Epithelial cell of esophagus (primary cell): ENCODE measurements at regions not wholly inside any gene's neighbourhood (a gene's known extent, or its start where the extent isn't known, plus 50 kb on each side); places are given as distances from the start of the nearest gene placed in this dataset.

ENCODE experiments used
- DNase-seq: peaks from one replicate; pipeline ENCODE4 v3.0.0; 2010; ENCODE audit warnings: low read depth
- H3K4me3 ChIP-seq: 2 replicates; pipeline ENCODE4 v1.5.1; 2011; ENCODE audit warnings: mild to moderate bottlenecking, low read length, control low read depth
- TF ChIP-seq, protein P1 (sequence below): IDR thresholded peaks from 2 replicates; pipeline ENCODE4 v1.5.1; 2011; ENCODE audit warnings: low read depth, mild to moderate bottlenecking, low read length, control low read depth, inconsistent platforms; ENCODE audit not compliant: insufficient read depth; ENCODE audit errors: missing control alignments

DNA sequence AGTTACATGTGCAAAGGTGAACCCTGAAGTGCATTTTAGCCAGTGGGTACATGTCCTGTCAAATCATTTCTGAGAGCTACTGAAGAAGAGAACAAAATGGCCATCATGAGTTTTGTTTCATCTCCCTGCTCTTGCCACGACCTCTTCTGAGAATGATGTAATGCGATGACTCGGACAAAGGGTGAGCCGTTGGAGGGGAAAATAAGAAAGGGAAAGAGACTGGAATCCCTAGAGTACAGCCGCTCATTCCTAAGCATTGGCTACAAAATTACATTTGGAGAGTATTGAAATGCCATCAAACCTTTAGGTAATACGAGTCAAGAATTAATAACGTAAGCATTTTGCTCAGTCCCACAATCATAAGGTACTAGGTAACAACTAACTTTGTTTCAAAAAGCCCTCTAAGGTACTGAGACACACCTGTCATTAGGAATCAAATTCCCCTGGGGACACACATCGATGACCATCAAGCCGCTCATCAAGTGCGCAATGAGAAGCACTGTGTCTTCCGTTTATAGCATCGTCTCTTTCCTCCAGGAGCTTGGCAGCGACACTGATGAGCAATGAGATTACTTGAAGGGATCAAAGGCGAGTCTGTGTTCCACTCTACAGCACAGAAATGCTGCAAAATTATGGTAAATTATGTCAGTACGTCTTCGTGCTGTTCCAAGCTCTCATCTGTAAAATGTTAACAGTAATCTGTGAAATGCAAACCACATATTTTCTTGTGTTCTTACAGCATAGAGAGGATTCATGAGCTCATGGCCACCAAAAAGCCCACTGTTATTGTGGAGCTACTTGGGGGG lies 97.3 kb upstream of the PIEZO2 start:
- TF ChIP-seq, protein P1, sequence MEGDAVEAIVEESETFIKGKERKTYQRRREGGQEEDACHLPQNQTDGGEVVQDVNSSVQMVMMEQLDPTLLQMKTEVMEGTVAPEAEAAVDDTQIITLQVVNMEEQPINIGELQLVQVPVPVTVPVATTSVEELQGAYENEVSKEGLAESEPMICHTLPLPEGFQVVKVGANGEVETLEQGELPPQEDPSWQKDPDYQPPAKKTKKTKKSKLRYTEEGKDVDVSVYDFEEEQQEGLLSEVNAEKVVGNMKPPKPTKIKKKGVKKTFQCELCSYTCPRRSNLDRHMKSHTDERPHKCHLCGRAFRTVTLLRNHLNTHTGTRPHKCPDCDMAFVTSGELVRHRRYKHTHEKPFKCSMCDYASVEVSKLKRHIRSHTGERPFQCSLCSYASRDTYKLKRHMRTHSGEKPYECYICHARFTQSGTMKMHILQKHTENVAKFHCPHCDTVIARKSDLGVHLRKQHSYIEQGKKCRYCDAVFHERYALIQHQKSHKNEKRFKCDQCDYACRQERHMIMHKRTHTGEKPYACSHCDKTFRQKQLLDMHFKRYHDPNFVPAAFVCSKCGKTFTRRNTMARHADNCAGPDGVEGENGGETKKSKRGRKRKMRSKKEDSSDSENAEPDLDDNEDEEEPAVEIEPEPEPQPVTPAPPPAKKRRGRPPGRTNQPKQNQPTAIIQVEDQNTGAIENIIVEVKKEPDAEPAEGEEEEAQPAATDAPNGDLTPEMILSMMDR = no peak
- H3K4me3 ChIP-seq = no peak overlapping the region
- DNase-seq = no peak

DNA sequence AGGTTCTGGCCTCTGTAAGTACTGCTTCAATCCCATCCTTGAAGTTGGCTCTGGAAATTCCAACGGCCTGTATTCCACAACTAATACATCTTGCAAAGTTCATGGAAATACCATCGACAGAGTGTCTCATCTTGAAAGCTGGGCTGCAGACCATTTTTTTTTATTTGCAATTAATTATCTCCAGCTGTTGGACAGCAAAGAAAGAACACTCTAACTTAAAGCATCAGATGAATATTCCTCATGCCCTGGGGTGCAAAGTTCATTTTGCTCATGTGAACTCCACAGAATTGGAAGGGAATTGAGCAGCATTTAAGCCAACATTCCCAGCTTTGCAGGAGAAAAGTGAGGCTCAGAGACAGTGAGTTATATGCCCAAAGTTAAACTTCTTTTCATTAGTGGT lies 96.5 kb upstream of the PIEZO2 start:
- TF ChIP-seq, protein P1 = no peak

DNA sequence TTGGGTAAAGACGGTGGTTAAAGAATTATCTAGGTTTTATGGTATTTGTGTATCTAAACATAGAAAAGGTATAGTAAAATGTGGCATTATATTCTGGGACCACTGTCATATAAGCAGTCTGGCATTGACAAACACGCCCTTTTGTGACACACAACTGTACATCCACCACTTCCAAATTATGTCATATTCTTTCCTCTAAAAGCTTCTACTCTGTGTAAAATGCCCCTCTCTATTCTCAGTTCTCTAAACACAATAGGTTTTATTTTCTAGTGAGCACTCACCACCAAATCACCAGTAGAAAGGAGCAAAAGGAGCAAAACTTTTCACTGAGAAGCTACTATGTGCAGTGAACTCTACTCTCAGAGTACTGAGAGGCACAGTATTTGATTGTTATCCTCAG lies 88.1 kb upstream of the PIEZO2 start:
- DNase-seq = no peak
- TF ChIP-seq, protein P1 = no peak
- no peak overlapping the region for H3K4me3 ChIP-seq

More for the DNA sequence above, 96.5 kb upstream of the PIEZO2 start:
- DNase-seq = no peak
- no peak overlapping the region for H3K4me3 ChIP-seq

DNA sequence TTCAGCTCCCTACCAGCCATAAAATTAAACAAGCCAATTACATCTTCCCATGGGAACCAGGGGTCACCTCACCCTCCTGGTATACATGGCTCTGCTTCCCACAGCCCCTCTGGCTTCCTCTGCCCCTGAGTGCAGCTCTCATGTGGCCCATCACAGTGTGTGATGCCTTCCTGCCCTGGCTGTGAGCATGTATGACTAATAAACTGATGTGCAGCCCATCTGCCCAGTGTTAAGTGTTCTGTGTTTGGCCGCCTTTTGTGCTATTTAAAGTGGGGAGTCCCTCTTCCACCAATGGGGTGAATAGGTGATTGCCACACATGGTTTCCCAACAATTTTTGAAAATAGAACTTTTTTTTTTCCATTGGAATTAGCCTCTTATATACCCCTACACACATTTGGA lies 87.7 kb upstream of the PIEZO2 start:
- DNase-seq = no peak
- TF ChIP-seq, protein P1 = no peak
- H3K4me3 ChIP-seq = no peak overlapping the region

DNA sequence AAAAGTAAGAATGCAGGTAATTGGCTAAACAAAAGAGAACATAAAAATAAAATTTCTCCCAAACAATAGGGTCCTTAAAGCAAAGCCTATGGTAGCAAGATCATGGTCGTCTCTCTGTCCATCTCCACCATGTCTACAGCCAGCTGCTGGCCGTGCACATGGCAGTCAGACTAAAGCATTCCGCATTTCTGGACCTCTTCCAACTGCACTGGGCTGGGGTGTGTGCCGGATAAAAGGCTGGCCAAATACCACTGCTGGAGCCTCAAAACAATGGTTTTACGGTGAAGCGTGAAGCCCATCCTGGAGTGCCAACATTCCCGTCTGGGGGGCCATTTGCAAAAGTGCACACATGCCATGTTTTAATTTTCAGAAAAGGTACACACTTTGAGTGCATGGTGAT lies 74.8 kb upstream of the PIEZO2 start:
- H3K4me3 ChIP-seq = no peak overlapping the region
- TF ChIP-seq, protein P1 = no peak
- no peak for DNase-seq

DNA sequence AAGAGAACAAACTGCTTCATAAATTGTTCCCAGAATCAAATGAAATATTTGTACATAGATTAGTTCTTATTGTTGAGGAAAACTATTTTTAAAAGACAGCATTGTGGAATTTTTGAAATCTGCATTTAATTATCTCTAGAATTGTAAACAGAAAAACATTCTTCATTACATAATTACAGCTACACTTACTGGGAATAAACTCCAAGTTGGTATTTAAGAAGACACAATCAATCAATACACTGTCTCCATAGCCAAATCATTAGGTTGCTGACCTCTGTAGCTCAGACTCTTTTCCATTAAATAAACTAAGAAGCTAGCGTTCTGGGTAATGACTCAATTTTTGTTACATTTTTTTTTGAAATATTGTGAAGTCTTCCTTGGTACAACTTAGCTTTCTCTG lies 70.2 kb upstream of the PIEZO2 start:
- DNase-seq = no peak
- H3K4me3 ChIP-seq = no peak overlapping the region
- TF ChIP-seq, protein P1 = no peak

DNA sequence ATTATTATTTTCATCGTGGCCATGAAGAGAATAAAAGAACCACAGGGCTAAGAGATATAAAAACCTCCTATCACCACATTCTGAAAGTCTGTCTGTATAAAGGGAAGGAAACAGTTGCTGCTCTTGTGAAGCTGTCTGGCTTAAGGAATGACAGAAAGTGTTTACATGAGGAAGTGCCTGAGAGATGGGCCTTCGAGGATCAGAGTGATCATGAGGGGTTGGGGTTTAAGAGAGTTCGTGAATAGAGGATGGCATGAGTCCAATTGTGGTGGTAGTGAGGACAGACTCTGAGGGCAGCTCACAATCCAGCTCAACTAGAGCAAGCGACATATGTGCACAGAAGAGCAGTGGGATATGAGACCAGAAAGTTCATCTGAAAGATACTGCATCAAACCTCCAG lies 65.8 kb upstream of the PIEZO2 start:
- TF ChIP-seq, protein P1 = no peak
- no peak for DNase-seq
- H3K4me3 ChIP-seq = no peak overlapping the region
